Upper lobe of left lung (tissue), 6 donors: ENCODE measurements at regions not wholly inside any gene's neighbourhood (a gene's known extent, or its start where the extent isn't known, plus 50 kb on each side); places are given as distances from the start of the nearest gene placed in this dataset.
"Not testable (repeated sequence)": the region's sequence is repeated elsewhere in the genome, so short reads cannot be mapped to it uniquely, and the experiment has no call there.

ENCODE experiments used
- ATAC-seq, 2 donors: fragments of 200-7000 bp; cut with Tn5 transposase; one replicate each; pipeline ENCODE4 v1.9.1; 2022; ENCODE audit warnings: mild to moderate bottlenecking in 2 of 2, moderate library complexity in 2 of 2; ENCODE audit not compliant: low FRiP score in 2 of 2
- DNase-seq, 2 donors: peaks; one replicate each; pipeline ENCODE4 v3.0.0-alpha.2; 2019 to 2020
- H3K27ac ChIP-seq, 4 donors: fragments of 200-600 bp; sonication (generic); one replicate each; pipeline ENCODE4 v1.5.1; 2016 to 2019
- H3K27me3 ChIP-seq, 4 donors: fragments of 200-600 bp; sonication (generic); one replicate each; pipeline ENCODE4 v1.5.1; 2017 to 2019
- H3K36me3 ChIP-seq, 4 donors: fragments of 200-600 bp; sonication (generic); one replicate each; pipeline ENCODE4 v1.5.1; 2016 to 2019
- H3K4me1 ChIP-seq, 4 donors: fragments of 200-600 bp; sonication (generic); one replicate each; pipeline ENCODE4 v1.5.1; 2018 to 2019
- H3K4me3 ChIP-seq, 4 donors: fragments of 200-600 bp; sonication (generic); one replicate each; pipeline ENCODE4 v1.5.1; 2017 to 2019; ENCODE audit warnings: mild to moderate bottlenecking in 2 of 4, moderate library complexity in 1 of 4
- H3K9me3 ChIP-seq, 4 donors: fragments of 200-600 bp; sonication (generic); one replicate each; pipeline ENCODE4 v1.5.1; 2018 to 2019
- CTCF ChIP-seq, 6 experiments: fragments of 450-650 bp in 4 of 6; fragments of 200-600 bp in 2 of 6; sonication (generic) in 2 of 6; IDR thresholded peaks; one replicate each; pipeline ENCODE4 v1.5.1; 2016 to 2019; ENCODE audit warnings: antibody characterized with exemption in 6 of 6
- EP300 ChIP-seq, 4 donors: sonication (generic); formaldehyde crosslinking; IDR thresholded peaks; one replicate each; pipeline ENCODE4 v1.5.1; 2017; ENCODE audit warnings: antibody characterized with exemption in 4 of 4, control low read depth in 2 of 4
- POLR2A ChIP-seq, 4 donors: fragments of 450-650 bp; IDR thresholded peaks; one replicate each; pipeline ENCODE4 v1.5.1; 2016 to 2017; ENCODE audit warnings: antibody characterized with exemption in 4 of 4, mild to moderate bottlenecking in 2 of 4
- POLR2AphosphoS5 ChIP-seq, 2 donors: sonication (generic); formaldehyde crosslinking; IDR thresholded peaks; one replicate each; pipeline ENCODE4 v1.5.1; 2017; ENCODE audit warnings: antibody characterized with exemption in 2 of 2
- WGBS, 2 donors: methylation state at CpG; one replicate each; pipeline ENCODE4 v1.1.5; 2017 to 2018; 5-methylcytosine and 5-hydroxymethylcytosine counted together
- donor health status: DM: no; HTN: no; CAD: no; lungs with moderate emphysema.
- donor health status: DM: no; HTN: yes; CAD: no; lungs with severe emphysema.

GRCh38 chr12:113533842-113534375 lies 62.2 kb upstream of the LHX5 start:
- Histone ChIP-seq H3K27me3 (no peaks in the 10 kb centered on the region), H3K4me3 (no peak overlapping the region), H3K27ac (no peak overlapping the region), H3K9me3 (peaks cover 0 to under 1% (median 0%) of the 10 kb centered on the region in 4 donors), H3K36me3 (no peaks in the 10 kb centered on the region), H3K4me1 (no peaks in the 10 kb centered on the region)
- 72 to 74% methylated on average over 7 of the region's 7 CpGs for WGBS, 2 donors
- no peak for DNase-seq
- no peak for ATAC-seq
- TF ChIP-seq POLR2AphosphoS5 (IDR thresholded peaks at IDR 0.05) (no peak), CTCF (IDR thresholded peaks at IDR 0.05) (no peak), EP300 (IDR thresholded peaks at IDR 0.05) (no peak), POLR2A (IDR thresholded peaks at IDR 0.05) (no peak)

GRCh38 chr12:113532292-113532691 lies 60.6 kb upstream of the LHX5 start:
- Histone ChIP-seq H3K36me3 (no peaks in the 10 kb centered on the region), H3K9me3 (no peaks in the 10 kb centered on the region), H3K27ac (no peak overlapping the region), H3K4me3 (no peak overlapping the region), H3K27me3 (peaks cover 0 to 6% (median 0%) of the 10 kb centered on the region in 4 donors), H3K4me1 (no peaks in the 10 kb centered on the region)
- DNase-seq (no peak), ATAC-seq (no peak)
- 77 to 78% methylated on average over 13 of the region's 13 CpGs for WGBS, 2 donors
- TF ChIP-seq EP300 (IDR thresholded peaks at IDR 0.05): no peak
- no peak for TF ChIP-seq POLR2AphosphoS5 (IDR thresholded peaks at IDR 0.05)
- TF ChIP-seq CTCF (IDR thresholded peaks at IDR 0.05): no peak
- no peak for TF ChIP-seq POLR2A (IDR thresholded peaks at IDR 0.05)

- H3K27me3 ChIP-seq, DNase-seq, H3K27ac ChIP-seq, H3K36me3 ChIP-seq, H3K4me1 ChIP-seq, ATAC-seq, H3K4me3 ChIP-seq, H3K9me3 ChIP-seq: not testable (repeated sequence)
- WGBS, 2 donors: 85 to 89% methylated on average over 3 of the region's 3 CpGs
Observed at GRCh38 chr12:113531073-113531472, 59.4 kb upstream of the LHX5 start.

DNA sequence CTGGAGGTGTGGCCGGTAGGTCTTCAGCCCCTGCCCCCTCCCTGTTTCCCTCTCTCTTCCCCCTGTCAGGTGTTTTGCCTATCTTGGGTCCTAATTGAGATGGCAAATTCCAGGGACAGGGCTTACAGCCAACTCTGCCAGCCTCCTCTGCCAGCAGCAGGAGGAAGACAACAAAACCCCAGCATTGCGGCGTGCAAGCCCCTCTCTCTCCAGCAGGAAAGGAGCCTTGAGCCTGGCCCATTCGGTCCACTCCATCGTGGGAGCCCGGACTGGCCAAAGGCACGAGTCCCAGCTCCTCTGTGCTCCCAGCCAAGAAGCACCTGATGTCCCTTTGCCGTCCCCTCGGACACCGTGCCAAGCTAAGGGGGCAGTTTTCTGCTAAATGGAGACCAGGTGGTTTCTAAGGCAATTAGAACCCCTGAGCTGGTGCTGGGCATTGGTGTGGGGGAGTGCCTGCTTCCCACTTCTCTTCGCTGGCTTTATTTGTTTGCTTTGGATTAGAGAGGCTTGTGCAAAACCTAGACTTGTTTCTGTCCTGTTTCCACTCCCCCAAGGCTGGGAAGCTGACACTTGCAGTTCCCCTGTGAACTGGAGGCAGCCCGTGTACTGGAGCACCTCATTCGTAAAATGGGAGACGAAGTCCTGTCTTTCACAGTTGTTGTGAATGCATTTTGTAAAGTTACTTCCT lies 57.1 kb upstream of the LHX5 start:
- H3K27ac ChIP-seq: no peak overlapping the region
- no peaks in the 10 kb centered on the region for H3K9me3 ChIP-seq
- DNase-seq (no peak), ATAC-seq (no peak)
- no peak overlapping the region for H3K4me3 ChIP-seq
- no peaks in the 10 kb centered on the region for H3K36me3 ChIP-seq
- no peaks in the 10 kb centered on the region for H3K4me1 ChIP-seq
- WGBS, 2 donors: 37 to 43% methylated on average over 10 to 14 of the region's 14 CpGs
- H3K27me3 ChIP-seq: peaks cover 0 to 6% (median 0%) of the 10 kb centered on the region in 4 donors
- no peak for TF ChIP-seq CTCF (IDR thresholded peaks at IDR 0.05)

GRCh38 chr12:113525066-113525465 lies 53.4 kb upstream of the LHX5 start:
- no peaks in the 10 kb centered on the region for H3K36me3 ChIP-seq
- DNase-seq (no peak), ATAC-seq (no peak)
- H3K27ac ChIP-seq: no peak overlapping the region
- WGBS, 2 donors: 66 to 68% methylated on average over 5 to 7 of the region's 7 CpGs
- H3K27me3 ChIP-seq: peaks cover 0 to 7% (median 1%) of the 10 kb centered on the region in 4 donors
- TF ChIP-seq POLR2A (IDR thresholded peaks at IDR 0.05): no peak
- TF ChIP-seq EP300 (IDR thresholded peaks at IDR 0.05): no peak
- TF ChIP-seq CTCF (IDR thresholded peaks at IDR 0.05): no peak
- TF ChIP-seq POLR2AphosphoS5 (IDR thresholded peaks at IDR 0.05): no peak
- no peaks in the 10 kb centered on the region for H3K9me3 ChIP-seq
- no peak overlapping the region for H3K4me3 ChIP-seq
- peaks cover 0 to under 1% (median 0%) of the 10 kb centered on the region in 4 donors for H3K4me1 ChIP-seq
